Left hindlimb (tissue), 1 donor: ENCODE measurements at regions not wholly inside any gene's neighbourhood (a gene's known extent, or its start where the extent isn't known, plus 50 kb on each side); places are given as distances from the start of the nearest gene placed in this dataset.
"Not testable (repeated sequence)": the region's sequence is repeated elsewhere in the genome, so short reads cannot be mapped to it uniquely, and the experiment has no call there.

Experiments
- DNase-seq: peaks from one replicate; pipeline ENCODE4 v3.0.0-alpha.2; 2018

- not testable (repeated sequence) for DNase-seq
Observed at GRCh38 chr7:114077158-114077524, 158.3 kb upstream of the PPP1R3A start.

GRCh38 chr7:114076392-114077157 is 157.8 kb upstream of the PPP1R3A start:
- DNase-seq, result not testable (repeated sequence)

- no peak for DNase-seq
Observed at GRCh38 chr7:114073701-114074100, 154.9 kb upstream of the PPP1R3A start.

- DNase-seq, result no peak
Observed at GRCh38 chr7:114070246-114070645, 151.4 kb upstream of the PPP1R3A start.

GRCh38 chr7:114062810-114063209 is 144.0 kb upstream of the PPP1R3A start:
- DNase-seq, result no peak

- no peak for DNase-seq
Observed at GRCh38 chr7:114051871-114052331, 133.1 kb upstream of the PPP1R3A start.

- no peak for DNase-seq
Observed at GRCh38 chr7:114050571-114050970, 131.8 kb upstream of the PPP1R3A start.

GRCh38 chr7:114048386-114049235 is 129.8 kb upstream of the PPP1R3A start:
- no peak for DNase-seq

- no peak for DNase-seq
Observed at GRCh38 chr7:114047889-114048288, 129.1 kb upstream of the PPP1R3A start.

GRCh38 chr7:114033475-114033874 is 114.7 kb upstream of the PPP1R3A start:
- DNase-seq, result no peak

GRCh38 chr7:114026486-114027089 is 107.8 kb upstream of the PPP1R3A start:
- no peak for DNase-seq

GRCh38 chr7:114021135-114021534 is 102.3 kb upstream of the PPP1R3A start:
- DNase-seq, result no peak

- no peak for DNase-seq
Observed at GRCh38 chr7:114008696-114009095, 89.9 kb upstream of the PPP1R3A start.

- no peak for DNase-seq
Observed at GRCh38 chr7:114007386-114007785, 88.6 kb upstream of the PPP1R3A start.

GRCh38 chr7:113998934-113999333 is 80.1 kb upstream of the PPP1R3A start:
- DNase-seq, result no peak

GRCh38 chr7:113996405-113996804 is 77.6 kb upstream of the PPP1R3A start:
- DNase-seq, result no peak

- DNase-seq, result no peak
Observed at GRCh38 chr7:113986216-113986615, 67.4 kb upstream of the PPP1R3A start.

GRCh38 chr7:113976508-113976907 is 57.7 kb upstream of the PPP1R3A start:
- DNase-seq, result no peak

- no peak for DNase-seq
Observed at GRCh38 chr7:113968713-113969112, 49.9 kb upstream of the PPP1R3A start.
